Heart left ventricle (tissue), 16 donors: ENCODE measurements at regions not wholly inside any gene's neighbourhood (a gene's known extent, or its start where the extent isn't known, plus 50 kb on each side); places are given as distances from the start of the nearest gene placed in this dataset.

Experiments
- ATAC-seq, 4 donors: fragments of 200-7000 bp; cut with Tn5 transposase; one replicate each; pipeline ENCODE4 v1.9.1; 2020 to 2022; ENCODE audit warnings: moderate library complexity in 4 of 4, mild to moderate bottlenecking in 3 of 4, moderate number of reproducible peaks in 1 of 4
- DNase-seq, 5 donors: peaks; one replicate each; pipeline ENCODE4 v3.0.0-alpha.2; 2020
- H3K27ac ChIP-seq, 12 donors: fragments of 200-600 bp; sonication (generic) in 4 of 12; one replicate each; pipeline versions ENCODE4 v1.5.0 to v1.8.0; 2016 to 2022; ENCODE audit warnings: mild to moderate bottlenecking in 2 of 12
- H3K27me3 ChIP-seq, 9 donors: fragments of 200-600 bp; sonication (generic) in 2 of 9; one replicate each; pipeline versions ENCODE4 v1.5.1 to v1.8.0; 2016 to 2022; ENCODE audit warnings: mild to moderate bottlenecking in 3 of 9
- H3K36me3 ChIP-seq, 9 donors: fragments of 200-600 bp; sonication (generic) in 2 of 9; one replicate each; pipeline versions ENCODE4 v1.5.0 to v1.8.0; 2018 to 2022; ENCODE audit warnings: mild to moderate bottlenecking in 2 of 9
- H3K4me1 ChIP-seq, 12 donors: fragments of 200-600 bp; sonication (generic) in 4 of 12; one replicate each; pipeline versions ENCODE4 v1.5.0 to v1.8.0; 2016 to 2022; ENCODE audit warnings: mild to moderate bottlenecking in 3 of 12
- H3K4me3 ChIP-seq, 12 donors: fragments of 200-600 bp; sonication (generic) in 4 of 12; one replicate each; pipeline versions ENCODE4 v1.5.0 to v1.8.0; 2017 to 2022; ENCODE audit warnings: mild to moderate bottlenecking in 9 of 12, moderate library complexity in 4 of 12
- H3K9me3 ChIP-seq, 12 donors: fragments of 200-600 bp; sonication (generic) in 4 of 12; one replicate each; pipeline versions ENCODE4 v1.5.0 to v1.8.0; 2016 to 2022; ENCODE audit warnings: mild to moderate bottlenecking in 1 of 12
- CTCF ChIP-seq, 12 donors: fragments of 200-600 bp; sonication (generic) in 4 of 12; IDR thresholded peaks; one replicate each; pipeline versions ENCODE4 v1.5.0 to v1.8.0; 2018 to 2022; ENCODE audit warnings: antibody characterized with exemption in 12 of 12, mild to moderate bottlenecking in 5 of 12
- POLR2A ChIP-seq, 2 donors: fragments of 450-650 bp; IDR thresholded peaks; one replicate each; pipeline ENCODE4 v1.6.1; 2017; ENCODE audit warnings: antibody characterized with exemption in 2 of 2, mild to moderate bottlenecking in 2 of 2, moderate library complexity in 2 of 2
- WGBS, 4 donors: extraction: QIAGEN DNeasy Blood & Tissue Kit in 2 of 4; methylation state at CpG; one replicate each; pipeline versions ENCODE4 v1.1.5 to v1.1.7; 2013 to 2018; 5-methylcytosine and 5-hydroxymethylcytosine counted together
- intact Hi-C, 10 donors: fragments of 100-400 bp; cut with DNase I; formaldehyde crosslinking; loops; one replicate each; pipeline versions ENCODE4 v1.11.1 to v1.14.2; 2022
- donor health status: ischemic (EF 13 %, LVEDD 7.1; RV severe dilation, severe dysfunction).
- donor health status: healthy with polysubstance abuse.
- donor health status: DM: no; HTN: yes; CAD: no.
- donor health status: DM: no; HTN: no; CAD: no.
- donor health status: ischemic (EF 25% LVEDD 6.9; RV normal size, moderate dysfunction).
- donor health status: ischemic (EF 25% LVEDD 5.7; RV mildly dilated, moderate dysfunction).
- donor health status: healthy.
- donor health status: DM: yes; HTN: yes; CAD: no.
- donor health status: ischemic (EF 35%, LVEDD 5.7; RV mildly dilated, moderate dysfunction).
- donor health status: nonischemic (EF 11% LVEDD 7.7; RV severe dilation, severe dysfunction).
- donor health status: DM: yes; HTN: yes; CAD: no.
- donor health status: PGD.
- donor health status: ischemic (EF 29% LVEDD 5.4; RV normal size, mild dysfunction).
- donor health status: nonischemic (EF 23%, LVEDD 6.1; RV moderate dilation, normal function).

GRCh38 chr9:135037521-135038250 lies 49.8 kb upstream of the OLFM1 start:
- Histone ChIP-seq H3K4me1 (no peaks in the 10 kb centered on the region), H3K27me3 (peaks cover 0 to 18% (median 4%) of the 10 kb centered on the region in 9 donors), H3K36me3 (no peaks in the 10 kb centered on the region), H3K9me3 (no peaks in the 10 kb centered on the region), H3K27ac (no peak overlapping the region), H3K4me3 (no peak overlapping the region)
- intact Hi-C loops, result no loop called here
- no peak for TF ChIP-seq POLR2A (IDR thresholded peaks at IDR 0.05)
- no peak for TF ChIP-seq CTCF (IDR thresholded peaks at IDR 0.05)
- 67 to 73% (median 70%) methylated on average over 20 of the region's 20 CpGs for WGBS, 4 donors
- DNase-seq, result peak in 2 of 5 donors; percentile 7 to 11
- ATAC-seq, result no peak
